Thyroid gland (tissue), 4 donors: ENCODE measurements at regions not wholly inside any gene's neighbourhood (a gene's known extent, or its start where the extent isn't known, plus 50 kb on each side); places are given as distances from the start of the nearest gene placed in this dataset.

Source experiments
- POLR2A ChIP-seq, 2 donors: fragments of 450-650 bp; IDR thresholded peaks; one replicate each; pipeline ENCODE4 v1.6.1; 2017; ENCODE audit warnings: antibody characterized with exemption in 2 of 2, mild to moderate bottlenecking in 2 of 2, moderate library complexity in 1 of 2
- TF ChIP-seq, protein P1 (sequence below), 6 experiments: fragments of 200-600 bp in 3 of 6; fragments of 450-650 bp in 3 of 6; sonication (generic) in 3 of 6; IDR thresholded peaks; one replicate each; pipeline ENCODE4 v1.5.1; 2016 to 2019; ENCODE audit warnings: antibody characterized with exemption in 6 of 6, mild to moderate bottlenecking in 2 of 6, inconsistent platforms in 1 of 6, moderate library complexity in 1 of 6

GRCh38 chr4:32633421-32633820, 1913.3 kb downstream of the PCDH7 start:
- no peak for TF ChIP-seq POLR2A (IDR thresholded peaks at IDR 0.05)
- TF ChIP-seq, protein P1, sequence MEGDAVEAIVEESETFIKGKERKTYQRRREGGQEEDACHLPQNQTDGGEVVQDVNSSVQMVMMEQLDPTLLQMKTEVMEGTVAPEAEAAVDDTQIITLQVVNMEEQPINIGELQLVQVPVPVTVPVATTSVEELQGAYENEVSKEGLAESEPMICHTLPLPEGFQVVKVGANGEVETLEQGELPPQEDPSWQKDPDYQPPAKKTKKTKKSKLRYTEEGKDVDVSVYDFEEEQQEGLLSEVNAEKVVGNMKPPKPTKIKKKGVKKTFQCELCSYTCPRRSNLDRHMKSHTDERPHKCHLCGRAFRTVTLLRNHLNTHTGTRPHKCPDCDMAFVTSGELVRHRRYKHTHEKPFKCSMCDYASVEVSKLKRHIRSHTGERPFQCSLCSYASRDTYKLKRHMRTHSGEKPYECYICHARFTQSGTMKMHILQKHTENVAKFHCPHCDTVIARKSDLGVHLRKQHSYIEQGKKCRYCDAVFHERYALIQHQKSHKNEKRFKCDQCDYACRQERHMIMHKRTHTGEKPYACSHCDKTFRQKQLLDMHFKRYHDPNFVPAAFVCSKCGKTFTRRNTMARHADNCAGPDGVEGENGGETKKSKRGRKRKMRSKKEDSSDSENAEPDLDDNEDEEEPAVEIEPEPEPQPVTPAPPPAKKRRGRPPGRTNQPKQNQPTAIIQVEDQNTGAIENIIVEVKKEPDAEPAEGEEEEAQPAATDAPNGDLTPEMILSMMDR (IDR thresholded peaks at IDR 0.05), result no peak
